ENCODE measurements at regions not wholly inside any gene's neighbourhood (a gene's known extent, or its start where the extent isn't known, plus 50 kb on each side); places are given as distances from the start of the nearest gene placed in this dataset.

DNA sequence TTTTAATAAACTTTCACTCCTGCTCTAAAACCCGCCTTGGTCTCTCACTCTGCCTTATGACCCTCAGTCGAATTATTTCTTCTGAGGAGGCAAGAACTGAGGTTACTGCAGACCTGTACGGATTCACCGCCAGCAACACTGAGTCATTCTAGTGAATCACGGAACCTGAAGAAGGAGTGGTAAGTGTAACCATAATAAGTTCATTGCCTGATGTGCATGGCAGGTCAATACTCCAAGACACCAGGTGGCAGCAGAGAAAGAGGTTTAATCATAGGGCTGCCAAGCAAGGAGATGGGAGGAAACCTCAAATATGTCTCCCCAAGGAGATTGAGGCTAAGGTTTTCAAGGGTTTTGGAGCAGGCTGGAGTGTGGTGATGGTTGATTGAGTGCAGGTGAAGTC lies 204.3 kb upstream of the IPO5 start:
- H3K36me3 ChIP-seq (ENCODE audit: control insufficient read depth, insufficient read depth, low read length) = no peaks in the 10 kb centered on the region
- peak; percentile 41 for TF ChIP-seq CTCF (IDR thresholded peaks at IDR 0.05; ENCODE audit: insufficient read depth, low read length, severe bottlenecking)
- H3K27me3 ChIP-seq (ENCODE audit: control insufficient read depth, insufficient read depth, low read length) = no peaks in the 10 kb centered on the region
- DNase-seq (ENCODE audit: low read depth) (peak; percentile 85), FAIRE-seq (no peak)
- no peak overlapping the region for H3K4me3 ChIP-seq (ENCODE audit: low read depth, low read length)

DNA sequence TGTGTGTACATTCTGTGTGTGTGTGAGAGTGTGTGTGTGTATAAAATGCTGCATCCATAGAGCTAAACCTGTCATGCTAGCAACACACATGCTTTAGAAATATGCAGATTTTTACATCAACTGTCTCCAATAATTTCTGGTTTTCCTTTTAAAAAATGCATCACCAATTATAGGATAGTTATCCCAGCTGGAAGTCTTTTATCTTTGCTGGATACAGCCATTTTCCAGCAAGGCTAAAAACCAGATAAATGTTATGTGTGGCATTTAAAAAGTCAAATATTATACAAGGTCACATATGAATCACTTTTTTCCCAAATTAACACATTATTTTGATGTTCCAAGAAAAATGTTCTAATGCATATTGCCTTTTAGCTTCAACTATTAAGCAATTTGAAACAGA lies 202.0 kb upstream of the IPO5 start:
- no peak for TF ChIP-seq CTCF (IDR thresholded peaks at IDR 0.05; ENCODE audit: insufficient read depth, low read length, severe bottlenecking)
- FAIRE-seq = no peak
- Histone ChIP-seq H3K4me3 (ENCODE audit: low read depth, low read length) (no peak overlapping the region), H3K27me3 (ENCODE audit: control insufficient read depth, insufficient read depth, low read length) (no peaks in the 10 kb centered on the region), H3K36me3 (ENCODE audit: control insufficient read depth, insufficient read depth, low read length) (no peaks in the 10 kb centered on the region)
- no peak for DNase-seq (ENCODE audit: low read depth)

- TF ChIP-seq CTCF (IDR thresholded peaks at IDR 0.05; ENCODE audit: insufficient read depth, low read length, severe bottlenecking) = no peak
- Histone ChIP-seq H3K4me3 (ENCODE audit: low read depth, low read length) (no peak overlapping the region), H3K36me3 (ENCODE audit: control insufficient read depth, insufficient read depth, low read length) (no peaks in the 10 kb centered on the region), H3K27me3 (ENCODE audit: control insufficient read depth, insufficient read depth, low read length) (no peaks in the 10 kb centered on the region)
- DNase-seq (ENCODE audit: low read depth) (no peak), FAIRE-seq (no peak)
Observed at GRCh38 chr13:97752961-97753668, 200.4 kb upstream of the IPO5 start.

DNA sequence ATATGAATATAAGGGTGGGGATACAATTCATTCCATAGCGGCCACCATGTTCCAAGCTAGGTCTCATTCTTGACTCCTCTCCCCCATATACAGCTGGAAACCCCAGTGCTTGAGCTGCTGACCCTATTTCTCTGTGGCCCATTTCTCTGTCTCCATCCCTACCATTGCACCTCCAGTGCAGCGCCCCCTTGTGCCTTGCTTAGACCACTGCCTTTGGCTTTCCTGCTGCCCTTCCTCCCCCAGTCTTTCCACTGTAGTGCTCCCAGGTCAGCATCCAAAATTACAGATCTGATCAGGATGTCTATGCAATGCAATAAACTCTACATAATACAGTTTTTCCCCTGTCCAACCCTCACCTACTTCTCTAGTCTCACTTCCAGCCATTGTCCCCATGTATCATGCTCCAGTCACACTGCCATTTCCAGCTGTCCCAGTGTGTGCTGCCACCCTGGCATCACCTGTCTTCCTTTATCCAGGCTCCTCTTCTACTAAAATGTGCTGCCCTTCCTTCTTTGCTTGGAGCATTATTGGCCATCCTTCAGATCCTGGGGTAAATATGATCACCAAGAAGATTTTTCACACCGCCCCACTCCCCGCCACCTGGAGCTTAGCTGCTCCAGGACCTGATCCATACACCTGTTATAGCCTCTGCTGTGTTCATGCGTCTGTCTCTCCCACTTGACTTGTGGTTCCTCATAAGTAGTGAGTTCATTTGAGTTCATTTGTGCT lies 199.4 kb upstream of the IPO5 start:
- no peak overlapping the region for H3K4me3 ChIP-seq (ENCODE audit: low read depth, low read length)
- no peaks in the 10 kb centered on the region for H3K36me3 ChIP-seq (ENCODE audit: control insufficient read depth, insufficient read depth, low read length)
- DNase-seq (ENCODE audit: low read depth) = no peak
- TF ChIP-seq CTCF (IDR thresholded peaks at IDR 0.05; ENCODE audit: insufficient read depth, low read length, severe bottlenecking) = no peak
- no peaks in the 10 kb centered on the region for H3K27me3 ChIP-seq (ENCODE audit: control insufficient read depth, insufficient read depth, low read length)
- FAIRE-seq = no peak

- DNase-seq (ENCODE audit: low read depth) (no peak), FAIRE-seq (no peak)
- H3K27me3 ChIP-seq (ENCODE audit: control insufficient read depth, insufficient read depth, low read length) = no peaks in the 10 kb centered on the region
- H3K4me3 ChIP-seq (ENCODE audit: low read depth, low read length) = no peak overlapping the region
- no peaks in the 10 kb centered on the region for H3K36me3 ChIP-seq (ENCODE audit: control insufficient read depth, insufficient read depth, low read length)
- TF ChIP-seq CTCF (IDR thresholded peaks at IDR 0.05; ENCODE audit: insufficient read depth, low read length, severe bottlenecking) = no peak
Observed at GRCh38 chr13:97757807-97758206, 195.7 kb upstream of the IPO5 start.

Measured in bronchial epithelial cell (primary cell).